Panc1 (cell line): ENCODE measurements at regions not wholly inside any gene's neighbourhood (a gene's known extent, or its start where the extent isn't known, plus 50 kb on each side); places are given as distances from the start of the nearest gene placed in this dataset.

Experiments used
- SIN3A ChIP-seq: IDR thresholded peaks from 2 replicates; pipeline ENCODE4 v1.6.1; 2012; ENCODE audit warnings: low read depth, mild to moderate bottlenecking, low read length, moderate library complexity, borderline replicate concordance; ENCODE audit not compliant: insufficient read depth
- TCF7L2 ChIP-seq: IDR thresholded peaks from 2 replicates; pipeline ENCODE4 v1.6.1; 2011; ENCODE audit warnings: mild to moderate bottlenecking, low read depth, low read length, inconsistent platforms
- TF ChIP-seq, protein P1 (sequence below): fragments of 450-650 bp; IDR thresholded peaks from 2 replicates; pipeline ENCODE4 v1.5.1; 2017; ENCODE audit warnings: mild to moderate bottlenecking

DNA sequence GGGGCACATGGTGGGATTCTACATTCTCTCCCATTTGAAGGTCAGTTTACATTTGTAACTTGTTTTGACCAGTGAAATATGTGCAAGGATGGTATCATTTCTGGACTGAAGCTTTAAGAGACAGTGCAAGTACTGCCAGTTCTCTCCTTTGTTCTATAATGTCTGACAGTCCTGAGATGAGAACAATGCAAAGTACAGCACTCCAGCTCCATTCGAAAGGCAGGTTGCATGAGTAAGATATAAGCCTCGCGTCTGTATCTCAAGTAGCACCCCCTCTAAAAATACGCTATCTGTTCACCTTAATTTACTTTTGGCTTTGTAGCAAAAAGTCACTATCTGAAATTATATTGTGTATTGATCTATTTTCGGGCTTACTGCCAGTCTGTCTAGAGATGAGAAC, 1122.2 kb upstream of the TMEM132C start:
- no peak for TF ChIP-seq TCF7L2
- no peak for TF ChIP-seq SIN3A
- TF ChIP-seq, protein P1, sequence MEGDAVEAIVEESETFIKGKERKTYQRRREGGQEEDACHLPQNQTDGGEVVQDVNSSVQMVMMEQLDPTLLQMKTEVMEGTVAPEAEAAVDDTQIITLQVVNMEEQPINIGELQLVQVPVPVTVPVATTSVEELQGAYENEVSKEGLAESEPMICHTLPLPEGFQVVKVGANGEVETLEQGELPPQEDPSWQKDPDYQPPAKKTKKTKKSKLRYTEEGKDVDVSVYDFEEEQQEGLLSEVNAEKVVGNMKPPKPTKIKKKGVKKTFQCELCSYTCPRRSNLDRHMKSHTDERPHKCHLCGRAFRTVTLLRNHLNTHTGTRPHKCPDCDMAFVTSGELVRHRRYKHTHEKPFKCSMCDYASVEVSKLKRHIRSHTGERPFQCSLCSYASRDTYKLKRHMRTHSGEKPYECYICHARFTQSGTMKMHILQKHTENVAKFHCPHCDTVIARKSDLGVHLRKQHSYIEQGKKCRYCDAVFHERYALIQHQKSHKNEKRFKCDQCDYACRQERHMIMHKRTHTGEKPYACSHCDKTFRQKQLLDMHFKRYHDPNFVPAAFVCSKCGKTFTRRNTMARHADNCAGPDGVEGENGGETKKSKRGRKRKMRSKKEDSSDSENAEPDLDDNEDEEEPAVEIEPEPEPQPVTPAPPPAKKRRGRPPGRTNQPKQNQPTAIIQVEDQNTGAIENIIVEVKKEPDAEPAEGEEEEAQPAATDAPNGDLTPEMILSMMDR = no peak
